ENCODE measurements at regions not wholly inside any gene's neighbourhood (a gene's known extent, or its start where the extent isn't known, plus 50 kb on each side); places are given as distances from the start of the nearest gene placed in this dataset.

DNA sequence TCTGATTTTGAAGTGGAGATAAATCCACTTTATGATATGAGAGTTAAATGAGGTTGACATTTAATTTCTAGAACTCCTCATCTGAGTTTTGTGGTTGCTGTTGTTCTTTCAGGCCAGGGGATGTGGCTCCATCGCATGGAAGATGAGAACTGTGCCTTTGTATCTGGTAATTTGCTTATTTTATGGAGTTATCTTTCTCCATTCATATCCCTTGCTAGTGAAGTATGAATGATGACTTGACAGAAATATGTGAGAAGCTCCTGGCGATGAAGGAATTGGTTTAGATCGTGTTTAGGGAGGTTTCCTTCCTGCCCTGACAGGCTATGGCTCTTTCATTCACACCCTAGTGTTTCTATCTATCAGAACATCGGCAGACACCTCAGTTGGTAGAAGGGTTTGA, 393.7 kb downstream of the ETS1 start:
- Histone ChIP-seq H3K4me1 (no peaks in the 10 kb centered on the region), H3K36me3 (no peaks in the 10 kb centered on the region), H3K4me3 (no peak overlapping the region), H3K27ac (no peak overlapping the region), H3K27me3 (no peaks in the 10 kb centered on the region), H3K9me3 (no peaks in the 10 kb centered on the region)
- no peak for TF ChIP-seq POLR2A (IDR thresholded peaks at IDR 0.05)
- TF ChIP-seq, protein P1, sequence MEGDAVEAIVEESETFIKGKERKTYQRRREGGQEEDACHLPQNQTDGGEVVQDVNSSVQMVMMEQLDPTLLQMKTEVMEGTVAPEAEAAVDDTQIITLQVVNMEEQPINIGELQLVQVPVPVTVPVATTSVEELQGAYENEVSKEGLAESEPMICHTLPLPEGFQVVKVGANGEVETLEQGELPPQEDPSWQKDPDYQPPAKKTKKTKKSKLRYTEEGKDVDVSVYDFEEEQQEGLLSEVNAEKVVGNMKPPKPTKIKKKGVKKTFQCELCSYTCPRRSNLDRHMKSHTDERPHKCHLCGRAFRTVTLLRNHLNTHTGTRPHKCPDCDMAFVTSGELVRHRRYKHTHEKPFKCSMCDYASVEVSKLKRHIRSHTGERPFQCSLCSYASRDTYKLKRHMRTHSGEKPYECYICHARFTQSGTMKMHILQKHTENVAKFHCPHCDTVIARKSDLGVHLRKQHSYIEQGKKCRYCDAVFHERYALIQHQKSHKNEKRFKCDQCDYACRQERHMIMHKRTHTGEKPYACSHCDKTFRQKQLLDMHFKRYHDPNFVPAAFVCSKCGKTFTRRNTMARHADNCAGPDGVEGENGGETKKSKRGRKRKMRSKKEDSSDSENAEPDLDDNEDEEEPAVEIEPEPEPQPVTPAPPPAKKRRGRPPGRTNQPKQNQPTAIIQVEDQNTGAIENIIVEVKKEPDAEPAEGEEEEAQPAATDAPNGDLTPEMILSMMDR (IDR thresholded peaks at IDR 0.05) = no peak
- no peak for DNase-seq
- intact Hi-C loops (cut with DNase I; ENCODE audit: low total_unique reads) = no loop called here

DNA sequence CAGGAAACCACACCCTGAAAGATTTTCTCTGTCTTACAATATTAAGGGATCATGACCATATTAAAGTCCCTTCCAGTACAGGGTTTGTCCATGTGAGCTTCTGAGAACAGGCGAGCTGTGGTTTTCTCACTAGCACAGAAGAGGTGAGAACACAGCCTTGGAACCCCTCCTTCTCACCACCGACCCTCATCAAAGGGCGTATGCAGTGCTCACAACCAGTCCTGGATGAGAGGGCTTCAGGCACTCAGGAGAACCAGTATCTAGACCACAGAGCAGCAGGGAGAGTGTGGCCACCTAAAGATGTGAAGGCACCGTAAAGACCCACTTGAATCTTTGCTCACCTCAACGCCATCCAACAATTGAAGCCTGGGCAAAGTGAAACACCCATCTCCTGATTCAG, 397.0 kb downstream of the ETS1 start:
- Histone ChIP-seq H3K27ac (no peak overlapping the region), H3K36me3 (no peaks in the 10 kb centered on the region), H3K27me3 (no peaks in the 10 kb centered on the region), H3K4me1 (no peaks in the 10 kb centered on the region), H3K4me3 (no peak overlapping the region), H3K9me3 (no peaks in the 10 kb centered on the region)
- intact Hi-C loops (cut with DNase I; ENCODE audit: low total_unique reads) = no loop called here
- TF ChIP-seq, protein P1 (IDR thresholded peaks at IDR 0.05) = no peak
- no peak for TF ChIP-seq POLR2A (IDR thresholded peaks at IDR 0.05)
- no peak for DNase-seq

GRCh38 chr11:128189823-128190222, 397.5 kb downstream of the ETS1 start:
- H3K27ac ChIP-seq = no peak overlapping the region
- TF ChIP-seq, protein P1 (IDR thresholded peaks at IDR 0.05) = no peak
- TF ChIP-seq POLR2A (IDR thresholded peaks at IDR 0.05) = no peak
- H3K9me3 ChIP-seq = no peaks in the 10 kb centered on the region
- H3K4me1 ChIP-seq = no peaks in the 10 kb centered on the region
- no peaks in the 10 kb centered on the region for H3K36me3 ChIP-seq
- intact Hi-C loops (cut with DNase I; ENCODE audit: low total_unique reads) = no loop called here
- no peak overlapping the region for H3K4me3 ChIP-seq
- no peaks in the 10 kb centered on the region for H3K27me3 ChIP-seq
- no peak for DNase-seq

DNA sequence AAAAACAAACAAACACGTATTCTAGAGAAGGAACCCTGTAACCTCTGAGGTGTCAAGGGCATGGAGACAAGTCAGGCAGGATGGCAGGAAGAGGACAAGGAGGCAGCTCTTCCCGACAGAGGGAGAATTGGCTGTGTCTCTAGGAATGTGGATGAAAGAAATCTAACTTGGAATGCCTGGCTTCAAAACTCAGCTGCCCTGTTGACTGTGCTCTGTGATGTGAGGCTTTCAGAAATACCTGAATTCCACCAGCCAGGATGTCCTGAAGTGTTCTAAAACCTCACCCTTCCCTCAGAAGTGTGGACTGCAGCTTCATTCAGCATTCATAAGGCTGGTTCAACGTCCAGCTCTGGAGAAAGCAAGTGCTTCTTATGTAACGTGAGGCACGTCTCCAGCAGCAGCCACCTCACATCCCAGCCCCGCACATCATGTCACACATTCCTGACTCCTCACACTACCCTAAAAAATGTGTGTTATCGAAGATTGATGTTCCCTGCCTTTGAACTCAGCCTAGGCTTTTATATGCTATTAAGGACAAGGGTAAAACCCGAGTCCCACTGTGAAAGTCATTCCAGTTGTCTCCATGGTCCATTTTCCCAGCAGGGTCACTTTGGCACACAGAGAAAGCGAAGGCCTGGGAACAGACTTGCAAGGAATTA, 398.9 kb downstream of the ETS1 start:
- Histone ChIP-seq H3K4me1 (no peaks in the 10 kb centered on the region), H3K27me3 (no peaks in the 10 kb centered on the region), H3K4me3 (no peak overlapping the region), H3K9me3 (no peaks in the 10 kb centered on the region), H3K36me3 (no peaks in the 10 kb centered on the region), H3K27ac (no peak overlapping the region)
- no peak for DNase-seq
- TF ChIP-seq, protein P1 (IDR thresholded peaks at IDR 0.05) = no peak
- TF ChIP-seq POLR2A (IDR thresholded peaks at IDR 0.05) = no peak
- intact Hi-C loops (cut with DNase I; ENCODE audit: low total_unique reads) = no loop called here

DNA sequence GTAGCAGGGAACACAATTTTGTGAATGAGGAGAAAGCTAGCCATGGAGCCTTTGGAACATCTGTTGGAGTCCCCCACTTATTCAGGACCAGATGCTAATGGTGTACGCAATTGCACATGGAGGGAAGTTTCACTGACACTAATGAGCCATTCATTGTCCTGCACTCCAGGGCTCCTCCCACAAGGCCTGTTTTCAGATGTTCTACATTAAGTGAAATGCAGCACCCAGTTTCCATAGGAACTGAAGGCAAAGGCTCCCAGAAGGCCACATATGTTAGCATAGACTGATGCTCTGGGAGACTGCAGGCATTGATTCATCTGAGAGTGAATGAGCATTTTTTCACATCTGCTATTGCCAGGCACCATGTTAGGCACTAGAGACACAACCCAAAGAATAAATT, 399.5 kb downstream of the ETS1 start:
- H3K36me3 ChIP-seq = no peaks in the 10 kb centered on the region
- H3K4me3 ChIP-seq = no peak overlapping the region
- intact Hi-C loops (cut with DNase I; ENCODE audit: low total_unique reads) = no loop called here
- H3K9me3 ChIP-seq = no peaks in the 10 kb centered on the region
- no peak for DNase-seq
- TF ChIP-seq POLR2A (IDR thresholded peaks at IDR 0.05) = no peak
- TF ChIP-seq, protein P1 (IDR thresholded peaks at IDR 0.05) = no peak
- no peaks in the 10 kb centered on the region for H3K27me3 ChIP-seq
- H3K4me1 ChIP-seq = no peaks in the 10 kb centered on the region
- no peak overlapping the region for H3K27ac ChIP-seq

All from uterus (tissue), 3 donors.